DMS114 treated with DMSO at 0.1 percent for 48 hours (cell line): ENCODE measurements at regions not wholly inside any gene's neighbourhood (a gene's known extent, or its start where the extent isn't known, plus 50 kb on each side); places are given as distances from the start of the nearest gene placed in this dataset.

ENCODE experiments used
- DNase-seq: peaks from one replicate; lab custom pipeline; 2025; ENCODE audit not compliant: unreplicated experiment; lab: John Stamatoyannopoulos, UW

GRCh38 chr12:90013409-90013808 is 304.8 kb upstream of the ATP2B1 start:
- DNase-seq = no peak

GRCh38 chr12:90010089-90010488 is 301.5 kb upstream of the ATP2B1 start:
- no peak for DNase-seq

GRCh38 chr12:90008277-90008676 is 299.6 kb upstream of the ATP2B1 start:
- DNase-seq = no peak

- no peak for DNase-seq
Measured at GRCh38 chr12:90004319-90005074, 295.9 kb upstream of the ATP2B1 start.

GRCh38 chr12:90003688-90004087 is 295.1 kb upstream of the ATP2B1 start:
- no peak for DNase-seq

GRCh38 chr12:90000721-90001120 is 292.1 kb upstream of the ATP2B1 start:
- DNase-seq = no peak

GRCh38 chr12:89999699-90000505 is 291.3 kb upstream of the ATP2B1 start:
- no peak for DNase-seq

GRCh38 chr12:89995870-89996269 is 287.2 kb upstream of the ATP2B1 start:
- DNase-seq = no peak

- DNase-seq = no peak
Measured at GRCh38 chr12:89994911-89995310, 286.3 kb upstream of the ATP2B1 start.

- DNase-seq = no peak
Measured at GRCh38 chr12:89993632-89994031, 285.0 kb upstream of the ATP2B1 start.

- DNase-seq = no peak
Measured at GRCh38 chr12:89992668-89993451, 284.2 kb upstream of the ATP2B1 start.

- DNase-seq = no peak
Measured at GRCh38 chr12:89991807-89992590, 283.4 kb upstream of the ATP2B1 start.

GRCh38 chr12:89988188-89988915 is 279.7 kb upstream of the ATP2B1 start:
- DNase-seq = no peak

GRCh38 chr12:89985935-89986334 is 277.3 kb upstream of the ATP2B1 start:
- no peak for DNase-seq

- no peak for DNase-seq
Measured at GRCh38 chr12:89984846-89985245, 276.2 kb upstream of the ATP2B1 start.

- no peak for DNase-seq
Measured at GRCh38 chr12:89983622-89984021, 275.0 kb upstream of the ATP2B1 start.

GRCh38 chr12:89980236-89980635 is 271.6 kb upstream of the ATP2B1 start:
- DNase-seq = no peak

- no peak for DNase-seq
Measured at GRCh38 chr12:89977405-89978085, 268.9 kb upstream of the ATP2B1 start.

- DNase-seq = no peak
Measured at GRCh38 chr12:89976866-89977265, 268.2 kb upstream of the ATP2B1 start.

GRCh38 chr12:89975574-89975973 is 266.9 kb upstream of the ATP2B1 start:
- no peak for DNase-seq
